Renal cortical epithelial cell (primary cell): ENCODE measurements at regions not wholly inside any gene's neighbourhood (a gene's known extent, or its start where the extent isn't known, plus 50 kb on each side); places are given as distances from the start of the nearest gene placed in this dataset.
"Not testable (repeated sequence)": the region's sequence is repeated elsewhere in the genome, so short reads cannot be mapped to it uniquely, and the experiment has no call there.

ENCODE experiments used
- DNase-seq: peaks from one replicate; pipeline ENCODE4 v3.0.0-alpha.2; 2011; ENCODE audit warnings: low read depth

GRCh38 chr15:95175914-95176658 lies 944.7 kb downstream of the MCTP2 start:
- DNase-seq: no peak

GRCh38 chr15:95176794-95177577 lies 945.6 kb downstream of the MCTP2 start:
- no peak for DNase-seq

DNA sequence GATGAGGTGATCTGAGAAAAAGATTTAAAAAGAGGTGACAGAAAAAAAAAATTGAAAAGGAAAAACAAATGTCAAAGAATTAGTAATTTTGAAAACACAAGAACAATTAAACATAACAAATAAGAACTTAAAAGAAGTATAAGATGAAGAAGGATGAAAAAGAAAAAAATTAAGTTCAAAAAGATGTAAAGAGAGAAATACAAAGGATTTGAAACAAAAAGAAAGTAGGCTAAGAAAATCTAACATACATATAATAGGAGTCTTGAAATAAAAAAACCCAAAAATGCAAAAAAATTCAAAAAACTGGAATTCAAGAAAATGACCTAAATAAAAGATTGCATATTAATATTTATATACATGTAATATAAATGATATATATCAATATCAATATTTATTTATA lies 949.2 kb downstream of the MCTP2 start:
- no peak for DNase-seq

DNA sequence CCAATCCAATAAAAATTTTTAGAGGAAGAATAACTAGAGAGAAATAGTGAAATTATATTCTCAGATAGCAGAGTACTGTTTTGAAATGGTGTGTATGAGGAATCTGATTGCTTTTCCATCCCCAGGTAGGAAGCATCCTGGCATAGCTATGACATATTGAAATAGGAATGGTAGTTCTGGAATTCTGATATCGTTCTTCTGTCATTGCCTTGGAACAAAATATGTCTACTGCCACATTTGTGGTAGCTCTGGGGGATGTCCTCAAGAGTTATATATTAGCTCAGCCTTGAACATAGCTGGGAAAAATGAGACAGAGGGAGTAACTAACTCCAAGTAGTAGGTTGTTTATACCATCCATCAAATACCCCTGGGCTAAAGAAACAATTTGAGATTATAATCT lies 950.7 kb downstream of the MCTP2 start:
- no peak for DNase-seq

- no peak for DNase-seq
Observed at GRCh38 chr15:95192923-95193322, 961.6 kb downstream of the MCTP2 start.

GRCh38 chr15:95194746-95195145 lies 963.4 kb downstream of the MCTP2 start:
- DNase-seq: no peak

- DNase-seq: no peak
Observed at GRCh38 chr15:95196176-95196915, 965.0 kb downstream of the MCTP2 start.

GRCh38 chr15:95202569-95203349 lies 971.4 kb downstream of the MCTP2 start:
- no peak for DNase-seq

- DNase-seq: no peak
Observed at GRCh38 chr15:95205077-95205476, 973.7 kb downstream of the MCTP2 start.

DNA sequence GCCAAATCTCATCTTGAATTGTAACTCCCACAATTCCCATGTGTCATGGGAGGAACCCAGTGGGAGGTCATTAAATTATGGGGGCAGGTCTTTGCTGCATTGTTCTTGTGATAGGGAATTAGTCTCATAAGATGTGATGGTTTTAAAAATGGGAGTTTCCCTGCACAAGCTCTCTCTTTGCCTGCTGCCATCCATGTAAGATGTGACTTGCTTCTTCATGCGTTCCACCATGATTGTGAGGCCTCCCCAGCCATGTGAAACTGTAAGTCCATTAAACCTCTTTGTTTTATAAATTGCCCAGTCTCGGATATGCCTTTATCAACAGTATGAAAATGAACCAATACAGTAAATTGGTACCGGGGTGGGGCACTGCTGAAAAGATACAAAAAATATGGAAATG lies 974.5 kb downstream of the MCTP2 start:
- not testable (repeated sequence) for DNase-seq

- no peak for DNase-seq
Observed at GRCh38 chr15:95208071-95208470, 976.7 kb downstream of the MCTP2 start.

GRCh38 chr15:95208988-95209387 lies 977.6 kb downstream of the MCTP2 start:
- no peak for DNase-seq

- DNase-seq: no peak
Observed at GRCh38 chr15:95210436-95210981, 979.1 kb downstream of the MCTP2 start.

GRCh38 chr15:95215017-95215416 lies 983.7 kb downstream of the MCTP2 start:
- peak; percentile 1 for DNase-seq

DNA sequence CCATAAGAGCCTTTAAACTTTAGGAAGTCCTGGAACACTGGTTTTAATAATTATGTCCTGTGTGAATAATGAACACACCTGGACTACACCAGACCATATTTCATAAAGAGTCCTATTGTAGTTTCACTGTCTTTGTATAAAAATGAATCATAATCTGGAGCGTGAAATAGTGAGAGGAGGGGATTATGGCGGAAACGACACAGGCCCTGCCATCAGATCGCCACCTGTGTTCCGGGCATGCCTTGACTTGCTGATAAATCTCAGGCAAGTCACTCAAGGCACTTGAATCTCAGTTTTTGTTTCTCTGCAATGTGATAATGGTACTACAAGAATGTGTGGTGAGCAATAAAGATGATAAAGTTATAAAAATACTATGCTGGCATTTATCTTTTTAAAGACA lies 995.5 kb downstream of the MCTP2 start:
- DNase-seq: no peak

DNA sequence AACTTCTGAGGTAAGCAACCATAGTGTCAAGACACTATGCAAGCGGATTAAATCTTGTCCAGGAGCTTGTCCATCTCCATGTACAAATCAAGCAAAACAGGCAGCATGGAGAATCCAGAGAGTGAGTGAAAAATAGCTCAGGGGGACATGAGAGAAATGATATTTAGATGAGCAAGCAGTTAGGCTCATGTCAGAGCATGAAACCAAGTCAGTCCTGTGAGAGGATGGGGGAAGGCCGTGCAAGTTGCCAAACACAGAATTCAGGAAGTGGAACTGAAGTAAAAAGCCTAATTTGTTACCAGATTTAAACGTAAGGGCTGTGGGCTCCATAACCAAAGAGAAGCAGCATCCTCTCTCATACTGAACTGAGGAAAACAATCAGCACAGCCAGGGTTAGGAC lies 995.9 kb downstream of the MCTP2 start:
- no peak for DNase-seq

DNA sequence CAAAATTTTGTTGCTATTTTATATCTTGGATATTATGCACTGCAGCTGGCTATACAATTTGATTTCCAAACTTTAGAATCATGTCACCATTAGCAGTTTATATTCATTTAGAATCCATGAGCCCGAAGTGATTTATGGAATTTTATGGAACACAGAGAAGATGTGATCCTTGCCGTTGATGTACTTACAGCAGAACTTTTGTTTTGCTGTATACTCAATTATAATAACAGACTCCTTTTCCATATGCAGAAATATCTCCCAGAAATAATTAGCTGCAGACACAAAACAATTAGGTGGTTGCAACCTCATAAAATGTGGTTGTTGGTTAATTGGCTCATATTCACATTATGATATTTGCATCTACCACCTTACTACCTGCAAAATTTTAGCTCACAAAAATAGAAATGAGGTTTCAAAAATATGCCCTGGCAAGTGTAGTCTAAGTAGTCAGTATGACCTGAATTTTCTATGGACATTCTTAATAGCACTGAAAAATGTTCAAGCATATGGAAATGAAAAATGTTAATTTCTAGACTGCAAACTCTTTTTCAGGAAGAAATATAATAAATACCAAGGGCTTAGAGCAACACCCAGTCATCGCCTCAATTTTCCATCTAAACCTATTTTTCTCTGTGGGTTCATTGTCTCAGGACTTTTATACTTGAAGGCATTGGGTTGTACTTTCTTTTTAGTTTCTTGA lies 997.6 kb downstream of the MCTP2 start:
- DNase-seq: no peak

- no peak for DNase-seq
Observed at GRCh38 chr15:95235033-95235432, 1003.7 kb downstream of the MCTP2 start.

DNA sequence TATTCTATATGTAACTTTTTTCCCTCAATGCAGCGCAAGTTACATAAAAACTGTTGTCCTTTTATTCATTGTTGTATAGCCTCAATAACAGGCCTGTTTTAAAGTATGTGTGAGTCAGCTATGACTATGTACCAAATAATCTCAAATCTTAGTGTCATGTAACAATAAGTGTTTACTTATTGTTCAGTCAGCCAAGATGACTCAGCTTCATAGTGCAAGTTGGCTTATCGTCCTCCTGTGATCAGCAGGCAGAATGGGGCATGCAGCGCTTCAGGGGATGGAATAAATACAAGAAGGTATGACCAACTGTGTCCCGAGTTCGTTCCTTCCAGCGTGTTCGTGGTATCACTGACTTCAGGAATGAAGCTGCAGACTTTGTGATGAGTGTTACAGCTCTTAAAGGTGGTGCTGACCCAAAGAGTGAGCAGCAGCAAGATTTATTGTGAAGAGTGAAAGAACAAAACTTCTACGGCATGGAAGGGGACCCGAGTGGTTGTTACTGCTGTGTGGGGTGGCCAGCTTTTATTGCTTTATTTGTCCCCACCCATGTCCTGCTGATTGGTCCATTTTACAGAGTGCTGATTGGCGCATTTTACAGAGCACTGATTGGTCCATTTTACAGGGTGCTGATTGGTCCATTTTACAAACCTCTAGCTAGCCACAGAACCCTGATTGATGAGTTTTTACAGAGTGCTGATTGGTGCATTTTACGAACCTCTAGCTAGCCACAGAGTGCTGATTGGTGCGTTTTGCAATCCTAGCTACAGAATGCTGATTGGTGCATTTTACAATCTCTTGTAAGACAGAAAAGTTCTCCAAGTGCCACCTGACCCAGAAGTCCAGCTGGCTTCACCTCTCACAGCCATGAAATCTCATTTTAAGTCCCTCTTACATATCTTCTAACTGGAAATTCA lies 1016.0 kb downstream of the MCTP2 start:
- peak; percentile 99 for DNase-seq

GRCh38 chr15:95249524-95249923 lies 1018.2 kb downstream of the MCTP2 start:
- no peak for DNase-seq
